ENCODE measurements at regions not wholly inside any gene's neighbourhood (a gene's known extent, or its start where the extent isn't known, plus 50 kb on each side); places are given as distances from the start of the nearest gene placed in this dataset.

DNA sequence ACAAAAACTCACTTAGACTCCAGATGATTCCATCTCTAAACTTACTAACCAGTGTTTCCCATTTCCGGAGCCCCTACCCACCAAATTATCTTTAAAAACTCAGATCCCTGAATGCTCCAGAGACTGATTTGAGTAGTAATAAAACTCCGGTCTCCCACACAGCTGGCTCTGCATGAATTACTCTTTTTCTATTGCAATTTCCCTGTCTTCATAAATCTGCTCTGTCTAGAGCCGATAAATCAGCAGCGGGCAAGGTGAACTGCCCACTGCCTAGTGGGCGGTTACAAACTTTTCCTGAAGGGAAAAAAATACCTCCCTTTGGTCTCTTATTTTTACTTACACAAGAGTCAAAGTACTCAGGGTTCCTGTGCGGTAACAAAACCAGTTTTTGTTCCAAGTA, 624.4 kb upstream of the RORB start:
- no peak for DNase-seq (ENCODE audit: low read depth, low spot score)
- no peak for TF ChIP-seq POLR2AphosphoS5 (IDR thresholded peaks at IDR 0.05; ENCODE audit: borderline replicate concordance, low read depth, low read length)
- TF ChIP-seq FOXP2 (optimal IDR thresholded peaks at IDR 0.05; ENCODE audit: control extremely low read depth, extremely low read length, insufficient read depth), result no peak
- no peak for TF ChIP-seq EZH2 (IDR thresholded peaks at IDR 0.05)

DNA sequence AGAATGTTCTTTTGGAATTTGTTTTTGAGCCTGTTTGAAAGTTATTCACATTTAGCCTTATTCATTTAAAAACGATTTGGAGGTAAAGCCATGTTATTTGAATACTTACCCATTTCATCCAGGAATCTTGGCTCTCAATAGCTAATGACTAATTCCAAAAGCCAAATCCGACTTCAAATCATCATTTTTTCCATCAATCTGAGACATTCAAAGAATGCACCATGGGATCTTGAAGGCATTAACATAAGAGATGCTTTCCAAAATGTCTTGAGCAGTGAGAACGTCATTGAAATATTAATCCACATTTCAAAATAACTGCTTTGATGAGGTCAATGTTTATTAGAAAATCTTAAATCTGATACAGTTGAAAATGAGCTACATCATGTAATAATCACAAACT, 617.0 kb upstream of the RORB start:
- no peaks in the 10 kb centered on the region for H3K36me3 ChIP-seq (ENCODE audit: insufficient read depth, low read length)
- no peak overlapping the region for H3K27ac ChIP-seq
- no peaks in the 10 kb centered on the region for H3K9me3 ChIP-seq (ENCODE audit: low read depth, low read length)
- DNase-seq (ENCODE audit: low read depth, low spot score), result no peak
- H3K9ac ChIP-seq (ENCODE audit: insufficient read length), result no peak overlapping the region
- TF ChIP-seq FOXP2 (optimal IDR thresholded peaks at IDR 0.05; ENCODE audit: control extremely low read depth, extremely low read length, insufficient read depth), result no peak
- no peak for TF ChIP-seq POLR2AphosphoS5 (IDR thresholded peaks at IDR 0.05; ENCODE audit: borderline replicate concordance, low read depth, low read length)
- no peak for TF ChIP-seq EZH2 (IDR thresholded peaks at IDR 0.05)
- H3K4me3 ChIP-seq, result no peak overlapping the region

More for the DNA sequence above, 624.4 kb upstream of the RORB start:
- no peak overlapping the region for H3K27ac ChIP-seq
- no peaks in the 10 kb centered on the region for H3K36me3 ChIP-seq (ENCODE audit: insufficient read depth, low read length)
- H3K9ac ChIP-seq (ENCODE audit: insufficient read length), result no peak overlapping the region
- no peak overlapping the region for H3K4me3 ChIP-seq
- no peaks in the 10 kb centered on the region for H3K9me3 ChIP-seq (ENCODE audit: low read depth, low read length)

DNA sequence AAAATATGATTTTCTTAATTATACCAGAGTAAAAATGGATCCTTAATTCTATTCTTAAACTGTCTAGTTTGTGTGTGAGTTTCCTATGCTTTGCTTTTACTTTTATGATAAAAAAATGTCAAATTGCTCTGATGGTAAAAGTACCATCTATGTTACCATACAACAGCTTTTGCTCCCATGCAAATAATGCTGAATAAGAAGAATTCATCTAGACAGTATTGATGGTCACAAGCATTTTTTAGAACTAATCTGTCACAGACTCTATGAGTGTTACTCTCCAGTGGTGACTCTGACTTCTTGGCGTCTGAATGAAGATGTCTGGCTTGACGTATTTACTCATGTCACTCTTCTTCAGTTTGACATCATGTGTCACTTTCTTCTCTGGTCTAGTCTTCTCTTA, 608.1 kb upstream of the RORB start:
- no peaks in the 10 kb centered on the region for H3K36me3 ChIP-seq (ENCODE audit: insufficient read depth, low read length)
- no peak overlapping the region for H3K27ac ChIP-seq
- no peak for TF ChIP-seq FOXP2 (optimal IDR thresholded peaks at IDR 0.05; ENCODE audit: control extremely low read depth, extremely low read length, insufficient read depth)
- no peak for TF ChIP-seq POLR2AphosphoS5 (IDR thresholded peaks at IDR 0.05; ENCODE audit: borderline replicate concordance, low read depth, low read length)
- TF ChIP-seq EZH2 (IDR thresholded peaks at IDR 0.05), result no peak
- no peak overlapping the region for H3K9ac ChIP-seq (ENCODE audit: insufficient read length)
- no peak overlapping the region for H3K4me3 ChIP-seq
- H3K9me3 ChIP-seq (ENCODE audit: low read depth, low read length), result no peaks in the 10 kb centered on the region
- DNase-seq (ENCODE audit: low read depth, low spot score), result no peak

DNA sequence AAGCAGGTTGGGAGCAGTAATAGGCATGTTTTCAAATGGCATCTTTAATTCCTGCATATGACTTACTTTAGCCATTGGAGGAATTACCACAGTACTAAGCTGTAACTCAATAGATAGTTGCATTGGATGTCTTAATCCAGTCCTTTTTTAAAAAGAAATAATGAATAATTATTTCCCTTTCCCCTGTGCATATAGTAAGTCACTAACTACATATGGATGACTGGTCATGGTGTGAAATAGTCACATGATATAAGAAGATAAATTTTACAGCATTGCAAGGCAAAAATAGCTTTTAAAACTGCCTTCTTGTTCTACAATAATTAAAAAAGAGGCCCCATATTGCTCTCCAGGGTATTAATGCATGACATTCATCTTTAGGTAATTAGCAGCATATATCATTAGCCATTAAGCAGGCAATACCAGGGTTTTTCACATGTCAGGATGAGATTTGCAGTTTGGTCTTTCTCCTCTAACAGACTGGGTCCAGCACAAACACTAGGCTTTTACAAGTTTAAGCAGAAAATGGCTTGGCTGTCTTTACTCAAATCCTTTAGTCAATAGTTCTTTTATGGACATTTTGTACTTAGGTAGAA, 606.4 kb upstream of the RORB start:
- H3K4me3 ChIP-seq, result no peak overlapping the region
- no peak for DNase-seq (ENCODE audit: low read depth, low spot score)
- TF ChIP-seq FOXP2 (optimal IDR thresholded peaks at IDR 0.05; ENCODE audit: control extremely low read depth, extremely low read length, insufficient read depth) (no peak), EZH2 (IDR thresholded peaks at IDR 0.05) (no peak), POLR2AphosphoS5 (IDR thresholded peaks at IDR 0.05; ENCODE audit: borderline replicate concordance, low read depth, low read length) (no peak)

DNA sequence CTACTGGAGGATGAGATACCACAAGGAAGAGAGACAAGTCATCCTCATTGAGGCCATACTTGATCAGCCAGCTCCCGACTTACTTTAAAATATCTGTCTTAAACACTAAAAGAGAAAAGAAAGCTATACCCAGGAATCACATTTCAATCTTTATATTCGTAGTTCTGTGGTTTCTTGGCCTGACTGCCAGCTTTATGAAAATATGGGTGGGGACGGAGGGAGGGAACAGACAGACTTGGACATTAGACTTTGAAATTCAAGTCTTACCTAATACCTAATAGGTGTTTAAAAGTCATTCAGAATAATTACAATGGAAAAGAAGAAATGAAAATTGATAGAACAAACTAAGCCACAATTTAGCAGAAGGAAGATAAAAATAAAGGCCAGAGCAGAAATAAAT, 604.8 kb upstream of the RORB start:
- Histone ChIP-seq H3K27ac (no peak overlapping the region), H3K4me3 (no peak overlapping the region)
- TF ChIP-seq POLR2AphosphoS5 (IDR thresholded peaks at IDR 0.05; ENCODE audit: borderline replicate concordance, low read depth, low read length), result no peak
- no peak for TF ChIP-seq EZH2 (IDR thresholded peaks at IDR 0.05)
- TF ChIP-seq FOXP2 (optimal IDR thresholded peaks at IDR 0.05; ENCODE audit: control extremely low read depth, extremely low read length, insufficient read depth), result no peak

More for the DNA sequence above, 606.4 kb upstream of the RORB start:
- Histone ChIP-seq H3K9me3 (ENCODE audit: low read depth, low read length) (no peaks in the 10 kb centered on the region), H3K9ac (ENCODE audit: insufficient read length) (no peak overlapping the region), H3K27ac (no peak overlapping the region), H3K36me3 (ENCODE audit: insufficient read depth, low read length) (no peaks in the 10 kb centered on the region)

DNA sequence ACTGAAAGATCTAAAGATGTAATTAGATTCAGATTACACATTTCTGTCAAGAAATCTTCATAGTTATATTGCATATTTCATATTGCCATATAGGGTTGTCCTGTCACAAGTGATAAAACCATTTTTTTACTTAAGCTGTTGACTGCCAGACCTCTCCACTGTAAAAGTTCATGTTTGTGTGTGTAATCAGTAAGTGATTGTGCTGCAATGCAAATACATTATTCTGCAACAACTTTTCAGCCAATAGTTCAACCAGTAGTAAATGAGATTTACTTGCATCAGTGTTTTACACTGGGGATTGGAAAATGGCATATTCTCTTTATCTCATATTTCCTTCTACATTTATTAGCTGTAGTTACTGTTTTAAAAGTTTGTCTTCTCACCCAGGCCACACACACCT, 603.9 kb upstream of the RORB start:
- H3K9ac ChIP-seq (ENCODE audit: insufficient read length), result no peak overlapping the region
- DNase-seq (ENCODE audit: low read depth, low spot score), result no peak
- no peak overlapping the region for H3K27ac ChIP-seq
- H3K9me3 ChIP-seq (ENCODE audit: low read depth, low read length), result no peaks in the 10 kb centered on the region
- TF ChIP-seq POLR2AphosphoS5 (IDR thresholded peaks at IDR 0.05; ENCODE audit: borderline replicate concordance, low read depth, low read length) (no peak), EZH2 (IDR thresholded peaks at IDR 0.05) (no peak), FOXP2 (optimal IDR thresholded peaks at IDR 0.05; ENCODE audit: control extremely low read depth, extremely low read length, insufficient read depth) (no peak)
- H3K4me3 ChIP-seq, result no peak overlapping the region
- no peaks in the 10 kb centered on the region for H3K36me3 ChIP-seq (ENCODE audit: insufficient read depth, low read length)

More for the DNA sequence above, 604.8 kb upstream of the RORB start:
- H3K9me3 ChIP-seq (ENCODE audit: low read depth, low read length), result no peaks in the 10 kb centered on the region
- no peaks in the 10 kb centered on the region for H3K36me3 ChIP-seq (ENCODE audit: insufficient read depth, low read length)
- no peak overlapping the region for H3K9ac ChIP-seq (ENCODE audit: insufficient read length)
- DNase-seq (ENCODE audit: low read depth, low spot score), result no peak

DNA sequence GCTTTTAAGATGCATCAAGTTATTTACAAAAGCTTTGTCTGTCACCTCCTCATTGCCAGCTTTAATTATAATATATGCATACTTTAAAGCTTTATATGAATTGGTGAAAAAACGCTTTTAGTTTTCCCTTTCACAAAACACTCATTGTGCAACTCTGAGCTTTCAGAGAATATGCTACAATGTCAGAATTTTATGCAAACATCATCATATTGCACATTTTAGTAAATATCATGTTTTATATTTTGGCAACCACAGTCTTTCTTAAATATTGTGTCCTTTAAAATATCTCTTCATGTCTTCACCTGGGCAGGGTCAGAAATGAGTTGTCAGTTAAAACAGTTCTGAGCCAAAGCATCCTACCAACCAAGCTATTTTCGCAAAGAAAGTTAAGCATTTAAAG, 601.1 kb upstream of the RORB start:
- H3K36me3 ChIP-seq (ENCODE audit: insufficient read depth, low read length), result no peaks in the 10 kb centered on the region
- H3K27ac ChIP-seq, result no peak overlapping the region
- no peak for DNase-seq (ENCODE audit: low read depth, low spot score)
- H3K9ac ChIP-seq (ENCODE audit: insufficient read length), result no peak overlapping the region
- no peak overlapping the region for H3K4me3 ChIP-seq
- no peaks in the 10 kb centered on the region for H3K9me3 ChIP-seq (ENCODE audit: low read depth, low read length)
- TF ChIP-seq FOXP2 (optimal IDR thresholded peaks at IDR 0.05; ENCODE audit: control extremely low read depth, extremely low read length, insufficient read depth) (no peak), EZH2 (IDR thresholded peaks at IDR 0.05) (no peak), POLR2AphosphoS5 (IDR thresholded peaks at IDR 0.05; ENCODE audit: borderline replicate concordance, low read depth, low read length) (no peak)

DNA sequence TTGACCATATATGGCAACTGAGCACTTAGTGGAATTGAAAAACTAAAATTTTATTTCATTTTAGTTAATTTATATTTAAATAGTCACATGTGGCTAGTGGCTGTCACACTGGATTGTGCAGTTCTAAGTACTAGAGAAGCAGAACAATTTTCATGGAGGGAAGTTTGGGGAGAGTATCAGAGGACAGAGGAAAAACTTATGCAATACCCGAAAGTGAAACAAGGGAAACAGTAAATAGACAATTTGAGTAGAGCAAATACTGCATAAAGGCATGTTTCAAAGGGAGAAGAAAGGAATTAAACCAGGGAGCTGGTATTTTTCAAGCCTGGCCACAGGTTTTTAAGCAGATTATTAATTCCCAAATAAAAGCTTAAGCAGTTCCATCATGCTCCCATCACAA, 590.5 kb upstream of the RORB start:
- no peak for DNase-seq (ENCODE audit: low read depth, low spot score)
- Histone ChIP-seq H3K36me3 (ENCODE audit: insufficient read depth, low read length) (no peaks in the 10 kb centered on the region), H3K27ac (no peak overlapping the region), H3K9ac (ENCODE audit: insufficient read length) (no peak overlapping the region), H3K4me3 (no peak overlapping the region), H3K9me3 (ENCODE audit: low read depth, low read length) (no peaks in the 10 kb centered on the region)
- TF ChIP-seq FOXP2 (optimal IDR thresholded peaks at IDR 0.05; ENCODE audit: control extremely low read depth, extremely low read length, insufficient read depth) (no peak), EZH2 (IDR thresholded peaks at IDR 0.05) (no peak), POLR2AphosphoS5 (IDR thresholded peaks at IDR 0.05; ENCODE audit: borderline replicate concordance, low read depth, low read length) (no peak)

DNA sequence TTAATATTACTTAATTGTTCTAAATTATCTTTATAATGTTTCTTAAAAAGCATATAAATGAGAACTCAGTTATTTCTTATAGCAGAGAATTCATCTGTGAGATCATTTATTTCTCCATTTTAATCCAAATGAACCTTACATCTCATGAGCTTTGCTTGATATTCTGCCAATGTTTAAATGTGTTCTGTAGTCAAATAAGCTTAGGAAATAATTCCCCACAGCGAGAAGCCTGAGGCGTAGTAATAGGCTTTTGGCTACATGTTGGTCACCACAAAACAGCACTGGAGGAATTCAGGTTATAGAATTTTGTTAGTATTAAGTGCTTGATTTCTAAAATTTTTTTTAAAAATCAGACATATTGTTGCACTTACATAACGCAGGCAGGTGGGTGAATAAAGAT, 585.3 kb upstream of the RORB start:
- Histone ChIP-seq H3K9me3 (ENCODE audit: low read depth, low read length) (no peaks in the 10 kb centered on the region), H3K27ac (no peak overlapping the region), H3K4me3 (no peak overlapping the region), H3K9ac (ENCODE audit: insufficient read length) (no peak overlapping the region), H3K36me3 (ENCODE audit: insufficient read depth, low read length) (no peaks in the 10 kb centered on the region)
- TF ChIP-seq POLR2AphosphoS5 (IDR thresholded peaks at IDR 0.05; ENCODE audit: borderline replicate concordance, low read depth, low read length) (no peak), EZH2 (IDR thresholded peaks at IDR 0.05) (no peak), FOXP2 (optimal IDR thresholded peaks at IDR 0.05; ENCODE audit: control extremely low read depth, extremely low read length, insufficient read depth) (no peak)
- DNase-seq (ENCODE audit: low read depth, low spot score), result no peak
